Right lobe of liver (tissue), 6 donors: ENCODE measurements at regions not wholly inside any gene's neighbourhood (a gene's known extent, or its start where the extent isn't known, plus 50 kb on each side); places are given as distances from the start of the nearest gene placed in this dataset.

Experiments used
- ATAC-seq, 4 donors: fragments of 200-7000 bp; cut with Tn5 transposase; one replicate each; pipeline ENCODE4 v1.9.1; 2020; ENCODE audit warnings: mild to moderate bottlenecking in 4 of 4, moderate library complexity in 4 of 4
- DNase-seq, 3 donors: peaks; one replicate each; pipeline ENCODE4 v3.0.0-alpha.2; 2020
- H3K27ac ChIP-seq, 3 donors: fragments of 200-600 bp; one replicate each; pipeline ENCODE4 v1.8.0; 2022
- H3K27me3 ChIP-seq, 2 donors: fragments of 200-600 bp; one replicate each; pipeline ENCODE4 v1.8.0; 2022
- H3K36me3 ChIP-seq, 4 donors: fragments of 200-600 bp; sonication (generic) in 1 of 4; one replicate each; pipeline versions ENCODE4 v1.5.1 to v1.8.0; 2017 to 2022; ENCODE audit warnings: control low read depth in 1 of 4
- H3K4me1 ChIP-seq, 4 donors: fragments of 200-600 bp; sonication (generic) in 1 of 4; one replicate each; pipeline versions ENCODE4 v1.5.1 to v1.8.0; 2017 to 2022; ENCODE audit warnings: control low read depth in 1 of 4
- H3K4me3 ChIP-seq, 3 donors: fragments of 200-600 bp; one replicate each; pipeline ENCODE4 v1.8.0; 2022
- H3K9me3 ChIP-seq, 4 donors: fragments of 200-600 bp; sonication (generic) in 1 of 4; one replicate each; pipeline versions ENCODE4 v1.5.1 to v1.8.0; 2017 to 2022; ENCODE audit warnings: control low read depth in 1 of 4
- POLR2A ChIP-seq: fragments of 450-650 bp; IDR thresholded peaks from one replicate; pipeline ENCODE4 v1.6.1; 2017; ENCODE audit warnings: antibody characterized with exemption, mild to moderate bottlenecking
- WGBS: methylation state at CpG from one replicate; pipeline ENCODE4 v1.1.6; 2018; ENCODE audit warnings: low coverage, low lambda C conversion rate; ENCODE audit not compliant: insufficient coverage; ENCODE audit errors: missing lambda C conversion rate; 5-methylcytosine and 5-hydroxymethylcytosine counted together
- intact Hi-C, 2 donors: fragments of 100-400 bp; cut with DNase I; formaldehyde crosslinking; loops; one replicate each; pipeline versions ENCODE4 v1.11.2 to v1.14.1; 2022
- TF ChIP-seq, protein P1 (sequence below), 4 donors: fragments of 200-600 bp in 3 of 4; fragments of 450-650 bp in 1 of 4; IDR thresholded peaks; one replicate each; pipeline versions ENCODE4 v1.5.1 to v1.8.0; 2016 to 2022; ENCODE audit warnings: antibody characterized with exemption in 4 of 4, mild to moderate bottlenecking in 2 of 4
- donor health status: DM: no; HTN: yes; CAD: no.
- donor health status: DM: no; HTN: no; CAD: no.
- donor health status: DM: no; HTN: no; CAD: no.
- donor health status: DM: no; HTN: yes; CAD: no.
- donor health status: DM: no; HTN: yes; CAD: no.

DNA sequence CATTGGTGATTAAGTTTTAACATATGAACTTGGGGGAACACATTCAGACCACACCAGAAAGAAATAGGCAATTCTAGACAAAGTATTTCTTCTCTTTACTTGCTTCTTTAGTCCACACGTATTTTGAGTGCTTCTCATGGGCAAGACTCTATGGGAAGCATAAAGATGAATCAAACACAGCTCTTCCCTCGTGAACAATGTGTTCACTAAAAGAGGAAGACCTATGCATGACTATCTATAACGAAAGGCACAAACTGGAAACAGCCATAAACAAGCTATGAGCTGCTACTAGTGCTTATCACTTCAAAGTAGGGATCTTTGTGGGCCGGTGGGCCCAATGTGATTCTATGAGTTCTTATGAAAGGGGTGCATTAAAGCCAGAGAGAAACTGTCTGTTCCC, 53.0 kb upstream of the PRDX6 start:
- H3K9me3 ChIP-seq: no peaks in the 10 kb centered on the region
- 87% methylated on average over 4 of the region's 4 CpGs for WGBS
- no peaks in the 10 kb centered on the region for H3K27me3 ChIP-seq
- no peaks in the 10 kb centered on the region for H3K36me3 ChIP-seq
- no peak for TF ChIP-seq POLR2A
- TF ChIP-seq, protein P1, sequence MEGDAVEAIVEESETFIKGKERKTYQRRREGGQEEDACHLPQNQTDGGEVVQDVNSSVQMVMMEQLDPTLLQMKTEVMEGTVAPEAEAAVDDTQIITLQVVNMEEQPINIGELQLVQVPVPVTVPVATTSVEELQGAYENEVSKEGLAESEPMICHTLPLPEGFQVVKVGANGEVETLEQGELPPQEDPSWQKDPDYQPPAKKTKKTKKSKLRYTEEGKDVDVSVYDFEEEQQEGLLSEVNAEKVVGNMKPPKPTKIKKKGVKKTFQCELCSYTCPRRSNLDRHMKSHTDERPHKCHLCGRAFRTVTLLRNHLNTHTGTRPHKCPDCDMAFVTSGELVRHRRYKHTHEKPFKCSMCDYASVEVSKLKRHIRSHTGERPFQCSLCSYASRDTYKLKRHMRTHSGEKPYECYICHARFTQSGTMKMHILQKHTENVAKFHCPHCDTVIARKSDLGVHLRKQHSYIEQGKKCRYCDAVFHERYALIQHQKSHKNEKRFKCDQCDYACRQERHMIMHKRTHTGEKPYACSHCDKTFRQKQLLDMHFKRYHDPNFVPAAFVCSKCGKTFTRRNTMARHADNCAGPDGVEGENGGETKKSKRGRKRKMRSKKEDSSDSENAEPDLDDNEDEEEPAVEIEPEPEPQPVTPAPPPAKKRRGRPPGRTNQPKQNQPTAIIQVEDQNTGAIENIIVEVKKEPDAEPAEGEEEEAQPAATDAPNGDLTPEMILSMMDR (IDR thresholded peaks at IDR 0.05): no peak
- DNase-seq: no peak
- no peak overlapping the region for H3K27ac ChIP-seq
- intact Hi-C loops: no loop called here
- no peak overlapping the region for H3K4me3 ChIP-seq
- ATAC-seq: no peak
- peaks cover 0 to 6% (median 0%) of the 10 kb centered on the region in 4 donors for H3K4me1 ChIP-seq

DNA sequence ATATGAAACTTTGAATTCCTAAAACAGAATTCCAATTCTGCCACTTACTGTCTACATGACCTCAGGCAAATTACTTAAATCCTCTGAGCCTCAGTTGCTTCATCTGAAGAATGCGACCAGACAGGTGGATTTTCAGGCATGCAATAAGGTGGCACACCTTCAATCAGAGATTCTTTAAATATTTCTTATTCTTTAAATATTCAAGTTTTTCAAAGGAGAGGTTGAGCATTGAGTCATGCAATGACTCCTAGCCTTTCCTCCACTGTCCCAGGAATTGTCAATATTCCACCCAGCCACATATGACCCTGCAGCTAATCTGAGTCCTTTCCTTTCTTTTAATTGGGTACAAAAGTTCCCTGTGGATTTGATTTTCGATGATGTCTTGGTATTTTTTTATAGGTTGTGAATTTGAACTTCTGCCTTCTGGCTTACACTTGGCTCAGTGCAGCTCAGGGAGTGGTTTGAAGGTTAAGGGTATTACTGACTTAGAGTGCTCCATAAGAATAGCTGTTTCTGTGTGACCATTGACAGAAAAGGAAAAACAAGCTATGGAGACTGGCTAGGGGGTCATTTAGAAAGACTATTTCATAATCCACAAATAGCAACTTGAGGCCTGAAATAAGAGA, 52.2 kb upstream of the PRDX6 start:
- DNase-seq: no peak
- Histone ChIP-seq H3K9me3 (no peaks in the 10 kb centered on the region), H3K27ac (no peak overlapping the region), H3K4me3 (no peak overlapping the region), H3K27me3 (no peaks in the 10 kb centered on the region), H3K36me3 (no peaks in the 10 kb centered on the region), H3K4me1 (peaks cover 0 to 6% (median 0%) of the 10 kb centered on the region in 4 donors)
- ATAC-seq: no peak
- 73% methylated on average over 2 of the region's 2 CpGs for WGBS
- TF ChIP-seq, protein P1 (IDR thresholded peaks at IDR 0.05): no peak
- no peak for TF ChIP-seq POLR2A
- intact Hi-C loops: no loop called here

DNA sequence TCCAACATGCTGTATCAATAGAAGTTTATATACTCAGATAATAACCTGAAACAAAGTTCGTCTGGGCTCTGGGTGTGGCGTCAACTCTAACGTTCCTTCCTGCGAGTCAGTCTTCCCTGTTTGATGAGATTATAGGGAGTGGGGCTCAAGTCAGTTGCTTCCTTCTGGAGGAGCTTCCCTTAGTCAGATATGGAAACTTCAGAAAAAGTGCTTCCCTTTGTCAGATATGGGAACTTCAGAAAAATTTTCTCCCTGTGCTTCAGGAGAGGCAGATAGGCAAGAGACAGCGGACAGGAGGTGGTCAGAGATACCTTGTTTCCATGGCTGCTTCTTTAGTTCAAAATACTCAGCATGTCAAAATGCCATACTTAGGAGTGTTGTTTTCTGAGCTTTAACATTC, 51.1 kb upstream of the PRDX6 start:
- Histone ChIP-seq H3K36me3 (no peaks in the 10 kb centered on the region), H3K4me1 (no peaks in the 10 kb centered on the region), H3K9me3 (no peaks in the 10 kb centered on the region), H3K27me3 (no peaks in the 10 kb centered on the region), H3K27ac (no peak overlapping the region), H3K4me3 (no peak overlapping the region)
- TF ChIP-seq, protein P1 (IDR thresholded peaks at IDR 0.05): no peak
- no peak for TF ChIP-seq POLR2A
- no peak for ATAC-seq
- intact Hi-C loops: no loop called here
- DNase-seq: no peak
- WGBS: 65% methylated on average over 5 of the region's 5 CpGs

DNA sequence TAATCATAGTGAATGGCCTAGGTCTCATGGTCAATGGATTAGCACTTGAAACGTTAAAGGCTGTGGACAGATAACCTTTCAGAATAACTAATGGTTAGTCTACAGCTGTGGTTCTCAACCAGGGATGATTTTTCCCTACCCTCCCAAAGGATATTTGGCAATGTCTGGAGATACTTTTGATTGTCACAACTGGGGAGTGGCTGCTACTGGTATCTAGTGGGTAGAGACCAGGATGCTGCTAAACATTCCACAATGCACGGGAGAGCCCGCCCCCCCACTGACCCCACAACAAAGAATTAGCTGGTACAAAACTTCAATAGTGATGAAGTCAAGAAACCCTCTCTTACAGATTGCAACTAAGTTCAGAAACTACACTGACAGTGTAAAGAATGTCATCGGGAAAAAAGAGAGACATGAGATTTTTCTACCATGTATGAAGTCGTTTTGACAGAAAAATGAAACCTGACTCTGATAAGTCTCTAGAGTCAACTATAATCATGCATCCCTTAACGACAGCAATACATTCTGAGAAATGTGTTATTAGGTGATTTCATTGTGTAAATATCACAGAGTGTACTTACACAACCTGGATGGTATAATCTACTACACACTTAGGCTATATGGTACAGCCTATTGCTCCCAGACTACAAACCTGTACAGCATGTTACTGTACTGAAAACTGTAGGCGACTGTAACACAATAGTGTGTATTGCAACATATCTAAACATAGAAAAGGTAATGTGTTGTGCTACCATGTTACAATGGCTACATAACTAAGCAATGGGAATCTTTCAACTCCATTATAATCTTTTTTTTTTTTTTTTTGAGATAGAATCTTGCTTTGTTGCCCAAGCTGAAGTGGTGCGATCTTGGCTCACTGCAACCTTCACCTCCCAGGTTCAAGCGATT, 49.7 kb upstream of the PRDX6 start:
- H3K27me3 ChIP-seq: no peaks in the 10 kb centered on the region
- ATAC-seq: no peak
- no peaks in the 10 kb centered on the region for H3K36me3 ChIP-seq
- H3K27ac ChIP-seq: no peak overlapping the region
- no peak overlapping the region for H3K4me3 ChIP-seq
- no peak for TF ChIP-seq POLR2A
- TF ChIP-seq, protein P1 (IDR thresholded peaks at IDR 0.05): no peak
- no peaks in the 10 kb centered on the region for H3K4me1 ChIP-seq
- DNase-seq: no peak
- WGBS: 65% methylated on average over 8 of the region's 9 CpGs
- intact Hi-C loops: no loop called here
- no peaks in the 10 kb centered on the region for H3K9me3 ChIP-seq
